Middle frontal gyrus (tissue), 1 donor: ENCODE measurements at regions not wholly inside any gene's neighbourhood (a gene's known extent, or its start where the extent isn't known, plus 50 kb on each side); places are given as distances from the start of the nearest gene placed in this dataset.

Experiments
- DNase-seq: peaks from one replicate; pipeline ENCODE4 v3.0.0-alpha.2; 2015; ENCODE audit warnings: low spot score; ENCODE audit errors: extremely low spot score

- DNase-seq, result no peak
Measured at GRCh38 chr2:103669531-103669930, 907.7 kb downstream of the TMEM182 start.
